ENCODE measurements at regions not wholly inside any gene's neighbourhood (a gene's known extent, or its start where the extent isn't known, plus 50 kb on each side); places are given as distances from the start of the nearest gene placed in this dataset.

GRCh38 chr5:165579911-165580310 lies 2074.5 kb downstream of the MAT2B start:
- Histone ChIP-seq H3K27me3 (ENCODE audit: control insufficient read depth, insufficient read depth, low read length, poor library complexity, severe bottlenecking) (no peaks in the 10 kb centered on the region), H3K36me3 (ENCODE audit: control insufficient read depth, insufficient read depth, low read length) (no peaks in the 10 kb centered on the region), H3K27ac (ENCODE audit: insufficient read depth, low read depth, low read length, poor library complexity, severe bottlenecking) (no peak overlapping the region), H3K9me3 (ENCODE audit: control insufficient read depth, low read length) (no peaks in the 10 kb centered on the region), H3K4me1 (ENCODE audit: control insufficient read depth, insufficient read depth, low read length) (no peaks in the 10 kb centered on the region), H3K4me3 (ENCODE audit: insufficient read depth, low read depth, low read length) (no peak overlapping the region)

GRCh38 chr5:165594693-165595092 lies 2089.3 kb downstream of the MAT2B start:
- Histone ChIP-seq H3K9me3 (ENCODE audit: control insufficient read depth, low read length) (no peaks in the 10 kb centered on the region), H3K27me3 (ENCODE audit: control insufficient read depth, insufficient read depth, low read length, poor library complexity, severe bottlenecking) (no peaks in the 10 kb centered on the region), H3K4me1 (ENCODE audit: control insufficient read depth, insufficient read depth, low read length) (no peaks in the 10 kb centered on the region), H3K4me3 (ENCODE audit: insufficient read depth, low read depth, low read length) (no peak overlapping the region), H3K27ac (ENCODE audit: insufficient read depth, low read depth, low read length, poor library complexity, severe bottlenecking) (no peak overlapping the region), H3K36me3 (ENCODE audit: control insufficient read depth, insufficient read depth, low read length) (no peaks in the 10 kb centered on the region)
- WGBS, 2 experiments = 89% methylated on average over 1 of the region's 1 CpG; no CpG with 5 or more reads in 1 of the 2 experiments

GRCh38 chr5:165602529-165602928 lies 2097.1 kb downstream of the MAT2B start:
- Histone ChIP-seq H3K36me3 (ENCODE audit: control insufficient read depth, insufficient read depth, low read length) (no peaks in the 10 kb centered on the region), H3K27me3 (ENCODE audit: control insufficient read depth, insufficient read depth, low read length, poor library complexity, severe bottlenecking) (no peaks in the 10 kb centered on the region), H3K27ac (ENCODE audit: insufficient read depth, low read depth, low read length, poor library complexity, severe bottlenecking) (no peak overlapping the region), H3K4me3 (ENCODE audit: insufficient read depth, low read depth, low read length) (no peak overlapping the region), H3K4me1 (ENCODE audit: control insufficient read depth, insufficient read depth, low read length) (no peaks in the 10 kb centered on the region), H3K9me3 (ENCODE audit: control insufficient read depth, low read length) (no peaks in the 10 kb centered on the region)
- 88 to 93% methylated on average over 7 to 8 of the region's 8 CpGs for WGBS, 2 experiments

- 92% methylated on average over 12 of the region's 12 CpGs for WGBS, 2 experiments
- no peak overlapping the region for H3K4me3 ChIP-seq (ENCODE audit: insufficient read depth, low read depth, low read length)
- no peaks in the 10 kb centered on the region for H3K9me3 ChIP-seq (ENCODE audit: control insufficient read depth, low read length)
- no peaks in the 10 kb centered on the region for H3K27me3 ChIP-seq (ENCODE audit: control insufficient read depth, insufficient read depth, low read length, poor library complexity, severe bottlenecking)
- H3K4me1 ChIP-seq (ENCODE audit: control insufficient read depth, insufficient read depth, low read length) = no peaks in the 10 kb centered on the region
- no peak overlapping the region for H3K27ac ChIP-seq (ENCODE audit: insufficient read depth, low read depth, low read length, poor library complexity, severe bottlenecking)
- H3K36me3 ChIP-seq (ENCODE audit: control insufficient read depth, insufficient read depth, low read length) = no peaks in the 10 kb centered on the region
These were observed 2101.6 kb downstream of the MAT2B start for GRCh38 chr5:165607026-165607425.

- Histone ChIP-seq H3K4me3 (ENCODE audit: insufficient read depth, low read depth, low read length) (no peak overlapping the region), H3K27me3 (ENCODE audit: control insufficient read depth, insufficient read depth, low read length, poor library complexity, severe bottlenecking) (no peaks in the 10 kb centered on the region), H3K36me3 (ENCODE audit: control insufficient read depth, insufficient read depth, low read length) (no peaks in the 10 kb centered on the region), H3K27ac (ENCODE audit: insufficient read depth, low read depth, low read length, poor library complexity, severe bottlenecking) (no peak overlapping the region), H3K4me1 (ENCODE audit: control insufficient read depth, insufficient read depth, low read length) (no peaks in the 10 kb centered on the region), H3K9me3 (ENCODE audit: control insufficient read depth, low read length) (no peaks in the 10 kb centered on the region)
- WGBS, 2 experiments = 90 to 92% methylated on average over 2 of the region's 2 CpGs
These were observed 2104.5 kb downstream of the MAT2B start for GRCh38 chr5:165609871-165610270.

- no peak overlapping the region for H3K27ac ChIP-seq (ENCODE audit: insufficient read depth, low read depth, low read length, poor library complexity, severe bottlenecking)
- H3K9me3 ChIP-seq (ENCODE audit: control insufficient read depth, low read length) = no peaks in the 10 kb centered on the region
- no peaks in the 10 kb centered on the region for H3K36me3 ChIP-seq (ENCODE audit: control insufficient read depth, insufficient read depth, low read length)
- no peaks in the 10 kb centered on the region for H3K4me1 ChIP-seq (ENCODE audit: control insufficient read depth, insufficient read depth, low read length)
- WGBS, 2 experiments = 50 to 64% methylated on average over 1 to 2 of the region's 2 CpGs
- no peak overlapping the region for H3K4me3 ChIP-seq (ENCODE audit: insufficient read depth, low read depth, low read length)
- no peaks in the 10 kb centered on the region for H3K27me3 ChIP-seq (ENCODE audit: control insufficient read depth, insufficient read depth, low read length, poor library complexity, severe bottlenecking)
These were observed 2111.3 kb downstream of the MAT2B start for GRCh38 chr5:165616490-165617405.

- Histone ChIP-seq H3K36me3 (ENCODE audit: control insufficient read depth, insufficient read depth, low read length) (no peaks in the 10 kb centered on the region), H3K4me3 (ENCODE audit: insufficient read depth, low read depth, low read length) (no peak overlapping the region), H3K27ac (ENCODE audit: insufficient read depth, low read depth, low read length, poor library complexity, severe bottlenecking) (no peak overlapping the region), H3K4me1 (ENCODE audit: control insufficient read depth, insufficient read depth, low read length) (no peaks in the 10 kb centered on the region), H3K27me3 (ENCODE audit: control insufficient read depth, insufficient read depth, low read length, poor library complexity, severe bottlenecking) (no peaks in the 10 kb centered on the region), H3K9me3 (ENCODE audit: control insufficient read depth, low read length) (no peaks in the 10 kb centered on the region)
- WGBS, 2 experiments = 100% methylated on average over 1 of the region's 2 CpGs; no CpG with 5 or more reads in 1 of the 2 experiments
These were observed 2112.1 kb downstream of the MAT2B start for GRCh38 chr5:165617491-165617890.

- Histone ChIP-seq H3K27me3 (ENCODE audit: control insufficient read depth, insufficient read depth, low read length, poor library complexity, severe bottlenecking) (no peaks in the 10 kb centered on the region), H3K4me1 (ENCODE audit: control insufficient read depth, insufficient read depth, low read length) (no peaks in the 10 kb centered on the region), H3K36me3 (ENCODE audit: control insufficient read depth, insufficient read depth, low read length) (no peaks in the 10 kb centered on the region), H3K9me3 (ENCODE audit: control insufficient read depth, low read length) (no peaks in the 10 kb centered on the region), H3K4me3 (ENCODE audit: insufficient read depth, low read depth, low read length) (no peak overlapping the region), H3K27ac (ENCODE audit: insufficient read depth, low read depth, low read length, poor library complexity, severe bottlenecking) (no peak overlapping the region)
- WGBS, 2 experiments = 92 to 93% methylated on average over 1 of the region's 1 CpG
These were observed 2115.0 kb downstream of the MAT2B start for GRCh38 chr5:165620394-165620793.

- Histone ChIP-seq H3K27me3 (ENCODE audit: control insufficient read depth, insufficient read depth, low read length, poor library complexity, severe bottlenecking) (no peaks in the 10 kb centered on the region), H3K9me3 (ENCODE audit: control insufficient read depth, low read length) (no peaks in the 10 kb centered on the region), H3K4me1 (ENCODE audit: control insufficient read depth, insufficient read depth, low read length) (no peaks in the 10 kb centered on the region), H3K36me3 (ENCODE audit: control insufficient read depth, insufficient read depth, low read length) (no peaks in the 10 kb centered on the region), H3K27ac (ENCODE audit: insufficient read depth, low read depth, low read length, poor library complexity, severe bottlenecking) (no peak overlapping the region), H3K4me3 (ENCODE audit: insufficient read depth, low read depth, low read length) (no peak overlapping the region)
- 93% methylated on average over 7 of the region's 7 CpGs for WGBS, 2 experiments
These were observed 2117.6 kb downstream of the MAT2B start for GRCh38 chr5:165622864-165623536.

GRCh38 chr5:165624166-165624946 lies 2118.9 kb downstream of the MAT2B start:
- 89 to 90% methylated on average over 7 to 8 of the region's 8 CpGs for WGBS, 2 experiments

More at GRCh38 chr5:165624166-165624946, 2118.9 kb downstream of the MAT2B start:
- no peak overlapping the region for H3K4me3 ChIP-seq (ENCODE audit: insufficient read depth, low read depth, low read length)
- no peaks in the 10 kb centered on the region for H3K27me3 ChIP-seq (ENCODE audit: control insufficient read depth, insufficient read depth, low read length, poor library complexity, severe bottlenecking)
- H3K27ac ChIP-seq (ENCODE audit: insufficient read depth, low read depth, low read length, poor library complexity, severe bottlenecking) = no peak overlapping the region
- no peaks in the 10 kb centered on the region for H3K9me3 ChIP-seq (ENCODE audit: control insufficient read depth, low read length)
- H3K4me1 ChIP-seq (ENCODE audit: control insufficient read depth, insufficient read depth, low read length) = no peaks in the 10 kb centered on the region
- no peaks in the 10 kb centered on the region for H3K36me3 ChIP-seq (ENCODE audit: control insufficient read depth, insufficient read depth, low read length)

Measured in ectodermal cell (in vitro differentiated cells).